Keratinocyte (primary cell): ENCODE measurements at regions not wholly inside any gene's neighbourhood (a gene's known extent, or its start where the extent isn't known, plus 50 kb on each side); places are given as distances from the start of the nearest gene placed in this dataset.

Source experiments
- DNase-seq: peaks from one replicate; pipeline ENCODE4 v3.0.0-alpha.2; 2011; ENCODE audit warnings: low read depth, missing footprints, low spot score
- FAIRE-seq: peaks from 2 replicates; lab custom pipeline; 2011; peaks lifted over from hg19 to GRCh38; lab: Jason Lieb, UNC
- H2AFZ ChIP-seq: 2 replicates; pipeline ENCODE4 v1.6.0; 2012; ENCODE audit warnings: low read length, control low read depth, inconsistent platforms; ENCODE audit not compliant: control insufficient read depth
- H3K27ac ChIP-seq: 2 replicates; pipeline ENCODE4 v1.5.1; 2011; ENCODE audit warnings: low read length; ENCODE audit not compliant: control insufficient read depth, insufficient read depth
- H3K27me3 ChIP-seq: 3 replicates; pipeline ENCODE4 v1.6.0; 2011; ENCODE audit warnings: low read length; ENCODE audit not compliant: control insufficient read depth, insufficient read depth; ENCODE audit errors: extremely low read depth
- H3K36me3 ChIP-seq, 2 experiments: 2 replicates in 1 of 2; 3 replicates in 1 of 2; pipeline ENCODE4 v1.5.1; 2011; ENCODE audit warnings: low read length in 2 of 2, mild to moderate bottlenecking in 1 of 2; ENCODE audit not compliant: control insufficient read depth in 2 of 2, insufficient read depth in 2 of 2; ENCODE audit errors: extremely low read depth in 1 of 2
- H3K4me1 ChIP-seq: 3 replicates; pipeline ENCODE4 v1.5.1; 2011; ENCODE audit warnings: low read length; ENCODE audit not compliant: control insufficient read depth, insufficient read depth; ENCODE audit errors: extremely low read depth
- H3K4me2 ChIP-seq: 3 replicates; pipeline ENCODE4 v1.6.0; 2011; ENCODE audit warnings: low read depth, low read length; ENCODE audit not compliant: control insufficient read depth, insufficient read depth; ENCODE audit errors: extremely low read depth
- H3K4me3 ChIP-seq, 3 experiments: fragments of 200-600 bp in 1 of 3; sonication (generic) in 1 of 3; 2 replicates in 2 of 3; 3 replicates in 1 of 3; pipeline ENCODE4 v1.5.1; 2011 to 2016; ENCODE audit warnings: low read length in 3 of 3, mild to moderate bottlenecking in 3 of 3, control low read depth in 2 of 3, inconsistent platforms in 1 of 3, low read depth in 1 of 3, mixed read lengths in 1 of 3, mixed run types in 1 of 3, moderate library complexity in 1 of 3; ENCODE audit not compliant: control insufficient read depth in 2 of 3, insufficient read depth in 2 of 3; ENCODE audit errors: extremely low read depth in 1 of 3
- H3K79me2 ChIP-seq: 2 replicates; pipeline ENCODE4 v1.6.0; 2012; ENCODE audit warnings: low read length; ENCODE audit not compliant: control insufficient read depth, insufficient read depth
- H3K9ac ChIP-seq: 3 replicates; pipeline ENCODE4 v1.6.0; 2011; ENCODE audit warnings: low read length; ENCODE audit not compliant: control insufficient read depth, insufficient read depth; ENCODE audit errors: extremely low read depth
- H3K9me1 ChIP-seq: 3 replicates; pipeline ENCODE4 v1.6.0; 2011; ENCODE audit warnings: low read length; ENCODE audit not compliant: control insufficient read depth, insufficient read depth; ENCODE audit errors: extremely low read depth
- H3K9me3 ChIP-seq: 2 replicates; pipeline ENCODE4 v1.5.1; 2012; ENCODE audit warnings: low read depth, low read length; ENCODE audit not compliant: control insufficient read depth
- H4K20me1 ChIP-seq: 3 replicates; pipeline ENCODE4 v1.6.0; 2011; ENCODE audit warnings: low read length; ENCODE audit not compliant: control insufficient read depth, insufficient read depth; ENCODE audit errors: extremely low read depth
- CTCF ChIP-seq, 3 experiments: IDR thresholded peaks in 1 of 3; conservative IDR thresholded peaks in 1 of 3; optimal IDR thresholded peaks in 1 of 3; 2 replicates in 2 of 3; 3 replicates in 1 of 3; pipeline versions ENCODE3 to v1.5.1; 2011; ENCODE audit warnings: low read length in 3 of 3, mild to moderate bottlenecking in 3 of 3, moderate library complexity in 2 of 3, control low read depth in 1 of 3, inconsistent platforms in 1 of 3; ENCODE audit not compliant: insufficient read depth in 2 of 3; ENCODE audit errors: extremely low read depth in 1 of 3
- EZH2 ChIP-seq: IDR thresholded peaks from one replicate; pipeline ENCODE4 v1.6.1; 2012; ENCODE audit warnings: inconsistent platforms, mild to moderate bottlenecking, low read length, moderate library complexity
- dilution Hi-C: fragments of 300-500 bp; cut with MboI; formaldehyde crosslinking; loops from one replicate; pipeline ENCODE4 v1.7.0; 2020; ENCODE audit warnings: low sequenced_read_pairs; ENCODE audit not compliant: extremely low pct_ligation_motif_present

- FAIRE-seq (no peak), DNase-seq (no peak)
- Histone ChIP-seq H3K36me3 (no peaks in the 10 kb centered on the region), H3K9me3 (no peaks in the 10 kb centered on the region), H3K4me1 (no peaks in the 10 kb centered on the region), H3K9ac (no peak overlapping the region), H4K20me1 (no peaks in the 10 kb centered on the region), H2AFZ (no peak overlapping the region), H3K27ac (no peak overlapping the region), H3K4me2 (no peak overlapping the region), H3K4me3 (no peak overlapping the region), H3K9me1 (no peaks in the 10 kb centered on the region), H3K27me3 (no peaks in the 10 kb centered on the region), H3K79me2 (no peaks in the 10 kb centered on the region)
- dilution Hi-C loops = no loop called here
- TF ChIP-seq CTCF (optimal IDR thresholded peaks at IDR 0.05 in 1 of 3, IDR thresholded peaks at IDR 0.05 in 1 of 3, conservative IDR thresholded peaks at IDR 0.05 in 1 of 3; ENCODE audit: extremely low read depth in 1 of 3, insufficient read depth in 2 of 3, low read length in 3 of 3) (no peak), EZH2 (no peak)
Measured at GRCh38 chr10:78726171-78726570, 342.6 kb upstream of the ZMIZ1 start.

GRCh38 chr10:78727251-78727650 is 341.5 kb upstream of the ZMIZ1 start:
- Histone ChIP-seq H3K27me3 (no peaks in the 10 kb centered on the region), H2AFZ (no peak overlapping the region)
- no peak for FAIRE-seq

More at GRCh38 chr10:78727251-78727650, 341.5 kb upstream of the ZMIZ1 start:
- Histone ChIP-seq H3K4me3 (no peak overlapping the region), H3K4me2 (no peak overlapping the region), H3K9me1 (no peaks in the 10 kb centered on the region), H3K27ac (no peak overlapping the region), H3K9me3 (no peaks in the 10 kb centered on the region), H4K20me1 (no peaks in the 10 kb centered on the region), H3K9ac (no peak overlapping the region), H3K4me1 (no peaks in the 10 kb centered on the region), H3K79me2 (no peaks in the 10 kb centered on the region), H3K36me3 (no peaks in the 10 kb centered on the region)
- dilution Hi-C loops = no loop called here
- TF ChIP-seq CTCF (optimal IDR thresholded peaks at IDR 0.05 in 1 of 3, IDR thresholded peaks at IDR 0.05 in 1 of 3, conservative IDR thresholded peaks at IDR 0.05 in 1 of 3; ENCODE audit: extremely low read depth in 1 of 3, insufficient read depth in 2 of 3, low read length in 3 of 3) = no peak
- TF ChIP-seq EZH2 = no peak
- no peak for DNase-seq
